DND-41 (cell line): ENCODE measurements at regions not wholly inside any gene's neighbourhood (a gene's known extent, or its start where the extent isn't known, plus 50 kb on each side); places are given as distances from the start of the nearest gene placed in this dataset.

Experiments used
- ATAC-seq: fragments of 200-7000 bp; cut with Tn5 transposase; 3 replicates; pipeline ENCODE4 v1.9.1; 2021; ENCODE audit warnings: low read depth; ENCODE audit not compliant: insufficient read depth
- DNase-seq: peaks from one replicate; pipeline ENCODE4 v3.0.0-alpha.2; 2020
- H2AFZ ChIP-seq: 2 replicates; pipeline ENCODE4 v1.6.0; 2012; ENCODE audit warnings: low read depth, low read length
- H3K27ac ChIP-seq: 2 replicates; pipeline ENCODE4 v1.5.1; 2012; ENCODE audit warnings: low read length, inconsistent platforms
- H3K27me3 ChIP-seq: fragments of 200-600 bp; sonication (generic); 2 replicates; pipeline ENCODE4 v1.6.0; 2012; ENCODE audit warnings: low read length, mild to moderate bottlenecking, inconsistent platforms; ENCODE audit not compliant: insufficient read depth, poor library complexity
- H3K36me3 ChIP-seq: 2 replicates; pipeline ENCODE4 v1.5.1; 2012; ENCODE audit warnings: low read length, inconsistent platforms; ENCODE audit not compliant: insufficient read depth
- H3K4me1 ChIP-seq: 2 replicates; pipeline ENCODE4 v1.5.1; 2012; ENCODE audit warnings: mild to moderate bottlenecking, low read length; ENCODE audit not compliant: insufficient read depth
- H3K4me2 ChIP-seq: 2 replicates; pipeline ENCODE4 v1.6.0; 2012; ENCODE audit warnings: mild to moderate bottlenecking, moderate library complexity, low read length, inconsistent platforms; ENCODE audit not compliant: insufficient read depth
- H3K4me3 ChIP-seq, 2 experiments: fragments of 200-600 bp in 1 of 2; shearing (Covaris generic) in 1 of 2; 2 replicates each; pipeline ENCODE4 v1.5.1; 2012 to 2016; ENCODE audit warnings: inconsistent platforms in 2 of 2, low read length in 2 of 2, mild to moderate bottlenecking in 2 of 2, low read depth in 1 of 2, moderate library complexity in 1 of 2
- H3K79me2 ChIP-seq: 2 replicates; pipeline ENCODE4 v1.6.0; 2012; ENCODE audit warnings: low read length, inconsistent platforms; ENCODE audit not compliant: insufficient read depth
- H3K9ac ChIP-seq: 2 replicates; pipeline ENCODE4 v1.6.0; 2012; ENCODE audit warnings: low read depth, mild to moderate bottlenecking, inconsistent platforms, low read length, moderate library complexity
- H3K9me3 ChIP-seq: 2 replicates; pipeline ENCODE4 v1.5.1; 2012; ENCODE audit warnings: low read length, moderate library complexity, mild to moderate bottlenecking, inconsistent platforms; ENCODE audit not compliant: insufficient read depth, severe bottlenecking
- H4K20me1 ChIP-seq: 2 replicates; pipeline ENCODE4 v1.6.0; 2012; ENCODE audit warnings: low read length; ENCODE audit not compliant: insufficient read depth
- EZH2 ChIP-seq: IDR thresholded peaks from 3 replicates; pipeline ENCODE4 v1.6.1; 2012; ENCODE audit warnings: borderline replicate concordance, low read depth, mild to moderate bottlenecking, moderate library complexity, low read length, inconsistent platforms; ENCODE audit not compliant: severe bottlenecking
- TF ChIP-seq, protein P1 (sequence below): IDR thresholded peaks from 2 replicates; pipeline ENCODE4 v1.5.1; 2012; ENCODE audit warnings: borderline replicate concordance, low read length, moderate library complexity, mild to moderate bottlenecking; ENCODE audit not compliant: poor library complexity, severe bottlenecking; ENCODE audit errors: extremely low read depth

DNA sequence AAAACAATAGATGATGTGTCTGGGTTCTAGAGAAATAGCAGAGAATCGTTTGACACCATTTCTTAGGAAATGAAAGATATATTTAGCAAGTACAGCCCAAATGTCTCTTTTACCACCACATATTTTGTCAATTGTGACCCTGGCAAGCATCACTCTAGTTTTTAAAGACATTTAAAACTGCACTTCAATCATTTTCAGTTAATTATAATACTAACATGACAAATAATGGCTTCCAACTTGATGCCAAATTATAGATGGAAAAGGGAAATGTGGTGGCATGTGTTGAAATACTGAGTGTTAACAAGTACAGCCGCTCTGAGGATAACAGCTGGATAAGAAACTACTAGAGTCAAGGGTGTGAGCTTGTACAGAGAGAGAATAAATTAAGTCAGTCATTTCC is 648.9 kb downstream of the FRK start:
- H3K27ac ChIP-seq = no peak overlapping the region
- no peak overlapping the region for H3K4me3 ChIP-seq
- no peaks in the 10 kb centered on the region for H3K36me3 ChIP-seq
- ATAC-seq (no peak), DNase-seq (no peak)
- H3K4me1 ChIP-seq = no peaks in the 10 kb centered on the region
- H4K20me1 ChIP-seq = no peaks in the 10 kb centered on the region
- no peaks in the 10 kb centered on the region for H3K79me2 ChIP-seq
- H3K4me2 ChIP-seq = no peak overlapping the region
- H2AFZ ChIP-seq = no peak overlapping the region
- no peak overlapping the region for H3K9ac ChIP-seq
- no peaks in the 10 kb centered on the region for H3K27me3 ChIP-seq
- no peaks in the 10 kb centered on the region for H3K9me3 ChIP-seq
- TF ChIP-seq, protein P1, sequence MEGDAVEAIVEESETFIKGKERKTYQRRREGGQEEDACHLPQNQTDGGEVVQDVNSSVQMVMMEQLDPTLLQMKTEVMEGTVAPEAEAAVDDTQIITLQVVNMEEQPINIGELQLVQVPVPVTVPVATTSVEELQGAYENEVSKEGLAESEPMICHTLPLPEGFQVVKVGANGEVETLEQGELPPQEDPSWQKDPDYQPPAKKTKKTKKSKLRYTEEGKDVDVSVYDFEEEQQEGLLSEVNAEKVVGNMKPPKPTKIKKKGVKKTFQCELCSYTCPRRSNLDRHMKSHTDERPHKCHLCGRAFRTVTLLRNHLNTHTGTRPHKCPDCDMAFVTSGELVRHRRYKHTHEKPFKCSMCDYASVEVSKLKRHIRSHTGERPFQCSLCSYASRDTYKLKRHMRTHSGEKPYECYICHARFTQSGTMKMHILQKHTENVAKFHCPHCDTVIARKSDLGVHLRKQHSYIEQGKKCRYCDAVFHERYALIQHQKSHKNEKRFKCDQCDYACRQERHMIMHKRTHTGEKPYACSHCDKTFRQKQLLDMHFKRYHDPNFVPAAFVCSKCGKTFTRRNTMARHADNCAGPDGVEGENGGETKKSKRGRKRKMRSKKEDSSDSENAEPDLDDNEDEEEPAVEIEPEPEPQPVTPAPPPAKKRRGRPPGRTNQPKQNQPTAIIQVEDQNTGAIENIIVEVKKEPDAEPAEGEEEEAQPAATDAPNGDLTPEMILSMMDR = no peak
- TF ChIP-seq EZH2 = no peak

DNA sequence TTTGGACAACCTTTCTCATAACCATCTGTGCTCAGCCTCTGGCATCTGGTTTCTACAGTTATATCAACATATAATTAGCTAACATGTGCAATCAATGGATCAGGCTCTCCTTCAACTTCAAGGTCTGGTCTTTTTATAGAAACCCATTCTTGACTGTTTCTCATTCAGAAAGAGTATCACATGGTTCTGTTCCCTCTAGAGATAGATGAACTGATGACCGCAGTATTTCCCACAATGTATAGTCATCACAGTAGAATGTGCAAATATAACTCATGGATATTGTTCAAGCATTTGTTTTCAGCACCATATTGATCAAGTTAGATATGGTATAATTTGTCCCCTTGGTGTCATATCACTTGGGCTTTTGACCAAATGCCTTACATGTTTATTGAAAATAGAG is 656.2 kb downstream of the FRK start:
- Histone ChIP-seq H3K4me3 (no peak overlapping the region), H3K4me1 (no peaks in the 10 kb centered on the region), H3K9me3 (no peaks in the 10 kb centered on the region), H2AFZ (no peak overlapping the region), H3K4me2 (no peak overlapping the region), H3K27me3 (no peaks in the 10 kb centered on the region), H3K36me3 (no peaks in the 10 kb centered on the region), H3K27ac (no peak overlapping the region), H3K79me2 (no peaks in the 10 kb centered on the region), H3K9ac (no peak overlapping the region), H4K20me1 (no peaks in the 10 kb centered on the region)
- DNase-seq (no peak), ATAC-seq (no peak)
- TF ChIP-seq, protein P1 = no peak
- TF ChIP-seq EZH2 = no peak

DNA sequence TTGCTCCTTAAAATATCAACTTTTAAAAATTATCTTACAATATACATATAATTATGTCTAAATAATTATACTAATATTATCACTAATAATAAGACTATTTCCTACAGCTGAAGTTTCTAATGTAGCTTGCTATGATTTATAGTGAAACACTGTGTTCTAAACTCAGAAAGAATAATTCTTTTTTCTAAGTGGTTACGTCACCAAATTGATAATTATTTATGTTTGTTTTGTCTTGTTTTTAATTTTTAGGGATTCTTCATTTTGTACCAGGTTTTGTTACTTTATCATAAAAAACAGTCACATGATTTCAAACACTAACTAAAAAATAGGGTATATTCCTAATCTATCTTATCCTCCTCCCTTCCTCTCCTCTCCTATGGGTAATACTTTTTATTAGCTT is 662.1 kb downstream of the FRK start:
- H3K4me3 ChIP-seq = no peak overlapping the region
- no peak for TF ChIP-seq EZH2
- TF ChIP-seq, protein P1 = no peak
- no peaks in the 10 kb centered on the region for H3K27me3 ChIP-seq
- H2AFZ ChIP-seq = no peak overlapping the region
- H4K20me1 ChIP-seq = no peaks in the 10 kb centered on the region
- no peaks in the 10 kb centered on the region for H3K4me1 ChIP-seq
- H3K9ac ChIP-seq = no peak overlapping the region
- no peak overlapping the region for H3K27ac ChIP-seq
- no peaks in the 10 kb centered on the region for H3K79me2 ChIP-seq
- H3K9me3 ChIP-seq = no peaks in the 10 kb centered on the region
- DNase-seq = no peak
- H3K36me3 ChIP-seq = no peaks in the 10 kb centered on the region
- ATAC-seq = no peak
- no peak overlapping the region for H3K4me2 ChIP-seq
